Hepatocyte (in vitro differentiated cells): ENCODE measurements at regions not wholly inside any gene's neighbourhood (a gene's known extent, or its start where the extent isn't known, plus 50 kb on each side); places are given as distances from the start of the nearest gene placed in this dataset.

Source experiments
- DNase-seq: peaks from one replicate; pipeline ENCODE4 v3.0.0-alpha.2; 2016; ENCODE audit warnings: low spot score
- H2AFZ ChIP-seq: fragments of 200-600 bp; sonication (generic); 2 replicates; pipeline ENCODE4 v1.6.0; 2016; ENCODE audit warnings: antibody characterized with exemption, mild to moderate bottlenecking
- H3K27ac ChIP-seq: fragments of 200-600 bp; sonication (generic); 2 replicates; pipeline ENCODE4 v1.5.1; 2016; ENCODE audit warnings: mild to moderate bottlenecking
- H3K27me3 ChIP-seq: fragments of 200-600 bp; sonication (generic); 2 replicates; pipeline ENCODE4 v1.6.1; 2016
- H3K36me3 ChIP-seq: fragments of 200-600 bp; sonication (generic); replicated peaks from 2 replicates; pipeline ENCODE4 v1.5.1; 2016; ENCODE audit warnings: low read depth; ENCODE audit not compliant: insufficient read depth
- H3K4me1 ChIP-seq: fragments of 200-600 bp; sonication (generic); 2 replicates; pipeline ENCODE4 v1.5.1; 2016; ENCODE audit warnings: mild to moderate bottlenecking, moderate library complexity; ENCODE audit not compliant: insufficient read depth
- H3K4me2 ChIP-seq: fragments of 200-600 bp; sonication (generic); 2 replicates; pipeline ENCODE4 v1.6.0; 2016
- H3K4me3 ChIP-seq: fragments of 200-600 bp; sonication (generic); 2 replicates; pipeline ENCODE4 v1.5.1; 2016; ENCODE audit warnings: mild to moderate bottlenecking
- H3K79me2 ChIP-seq: fragments of 200-600 bp; sonication (generic); 2 replicates; pipeline ENCODE4 v1.6.0; 2017; ENCODE audit warnings: mild to moderate bottlenecking
- H3K9me2 ChIP-seq: fragments of 200-600 bp; sonication (generic); replicated peaks from 2 replicates; pipeline ENCODE4 v1.6.0; 2017; ENCODE audit warnings: mild to moderate bottlenecking; ENCODE audit not compliant: insufficient read depth
- H3K9me3 ChIP-seq: fragments of 200-600 bp; sonication (generic); 2 replicates; pipeline ENCODE4 v1.5.1; 2016; ENCODE audit warnings: low read depth, mild to moderate bottlenecking
- H4K20me1 ChIP-seq: fragments of 200-600 bp; sonication (generic); 2 replicates; pipeline ENCODE4 v1.6.0; 2016; ENCODE audit warnings: mild to moderate bottlenecking; ENCODE audit not compliant: insufficient read depth, poor library complexity, severe bottlenecking
- CTCF ChIP-seq: fragments of 200-600 bp; sonication (generic); IDR thresholded peaks from 2 replicates; pipeline ENCODE4 v1.5.1; 2016; ENCODE audit warnings: antibody characterized with exemption, mild to moderate bottlenecking; ENCODE audit not compliant: poor library complexity
- EZH2 ChIP-seq: fragments of 200-600 bp; sonication (generic); IDR thresholded peaks from 2 replicates; pipeline ENCODE4 v1.6.1; 2016; ENCODE audit warnings: antibody characterized with exemption, mild to moderate bottlenecking, borderline replicate concordance
- EZH2phosphoT487 ChIP-seq: fragments of 200-600 bp; sonication (generic); IDR thresholded peaks from one replicate; pipeline ENCODE4 v1.6.1; 2018; ENCODE audit warnings: antibody characterized with exemption, mild to moderate bottlenecking, low read depth, moderate library complexity; ENCODE audit not compliant: unreplicated experiment, severe bottlenecking
- WGBS: methylation state at CpG from one replicate; pipeline ENCODE4 v1.1.6; 2016; ENCODE audit warnings: low lambda C conversion rate; ENCODE audit errors: missing lambda C conversion rate; 5-methylcytosine and 5-hydroxymethylcytosine counted together

DNA sequence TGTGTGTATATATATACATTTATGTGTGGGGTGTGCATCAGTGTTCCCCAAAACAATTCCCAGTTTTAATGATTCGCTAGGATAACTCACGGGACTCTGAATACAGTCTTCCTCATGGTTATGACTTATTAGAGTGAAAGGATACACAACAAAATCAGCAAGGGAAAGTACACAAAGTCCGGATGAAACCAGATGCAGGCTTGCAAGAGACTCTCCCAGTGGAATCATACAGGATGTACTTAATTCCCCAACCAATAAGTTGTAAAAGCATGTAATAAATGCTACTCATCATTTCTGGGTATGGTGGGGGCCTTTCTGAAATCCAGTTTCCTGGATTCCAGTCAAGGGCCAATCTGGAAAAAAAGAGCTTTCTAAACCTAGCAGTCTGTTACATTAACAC, 654.1 kb upstream of the SYT4 start:
- peak overlapping the region; percentile 68 for H3K27ac ChIP-seq
- peaks cover 24% of the 10 kb centered on the region for H3K4me1 ChIP-seq
- TF ChIP-seq CTCF, result no peak
- no peak for TF ChIP-seq EZH2
- TF ChIP-seq EZH2phosphoT487, result no peak
- no peaks in the 10 kb centered on the region for H3K36me3 ChIP-seq
- WGBS, result 74% methylated on average over 3 of the region's 3 CpGs
- no peak for DNase-seq
- no peaks in the 10 kb centered on the region for H3K9me3 ChIP-seq
- peak overlapping the region; percentile 21 for H3K4me2 ChIP-seq
- no peak overlapping the region for H3K4me3 ChIP-seq
- no peak overlapping the region for H2AFZ ChIP-seq
- H4K20me1 ChIP-seq, result no peaks in the 10 kb centered on the region
- no peaks in the 10 kb centered on the region for H3K9me2 ChIP-seq
- no peaks in the 10 kb centered on the region for H3K27me3 ChIP-seq
- H3K79me2 ChIP-seq, result no peaks in the 10 kb centered on the region

DNA sequence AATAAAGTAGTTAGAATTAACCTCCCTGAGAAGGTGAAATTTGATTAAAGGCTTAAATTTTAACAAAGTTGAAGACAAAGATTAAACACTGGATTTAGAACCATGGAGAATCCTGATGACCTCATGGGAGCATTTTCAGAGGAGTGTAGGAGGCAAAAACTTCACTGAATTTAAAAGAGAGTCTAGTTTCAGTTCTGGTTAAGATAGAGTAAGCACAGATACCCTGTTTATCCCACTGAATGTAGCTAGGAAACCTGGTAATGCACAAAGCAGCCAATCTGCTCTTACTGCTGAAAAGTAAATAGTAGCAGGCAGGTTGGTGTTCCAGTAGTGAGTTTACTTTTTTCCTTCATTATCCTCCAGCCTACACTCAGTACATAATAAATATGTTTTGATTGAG, 654.9 kb upstream of the SYT4 start:
- Histone ChIP-seq H2AFZ (no peak overlapping the region), H3K9me3 (no peaks in the 10 kb centered on the region), H3K4me2 (peak overlapping the region; percentile 21), H3K4me1 (peaks cover 26% of the 10 kb centered on the region), H4K20me1 (no peaks in the 10 kb centered on the region), H3K4me3 (no peak overlapping the region), H3K79me2 (no peaks in the 10 kb centered on the region), H3K36me3 (no peaks in the 10 kb centered on the region), H3K9me2 (no peaks in the 10 kb centered on the region), H3K27me3 (no peaks in the 10 kb centered on the region), H3K27ac (peak overlapping the region; percentile 68)
- peak; percentile 32 for DNase-seq
- no peak for TF ChIP-seq CTCF
- no peak for TF ChIP-seq EZH2phosphoT487

DNA sequence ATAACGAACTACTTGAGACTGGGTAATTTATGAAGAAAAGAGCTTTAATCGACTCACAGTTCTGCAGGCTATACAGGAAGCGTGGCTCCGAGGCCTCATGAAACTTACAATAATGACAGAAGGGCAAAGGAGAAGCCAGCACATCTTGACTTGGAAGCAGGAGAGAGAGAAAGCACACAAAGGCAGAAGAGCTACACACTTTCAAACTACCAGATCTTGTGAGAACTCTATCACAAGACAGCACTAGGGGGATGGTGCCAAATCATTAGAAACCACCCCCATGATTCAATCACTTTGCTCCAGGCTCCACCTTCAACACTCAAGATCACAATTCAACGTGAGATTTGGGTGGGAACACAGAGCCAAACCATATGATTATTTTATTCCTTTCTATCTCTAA, 655.9 kb upstream of the SYT4 start:
- Histone ChIP-seq H3K9me3 (no peaks in the 10 kb centered on the region), H3K27ac (peak overlapping the region; percentile 68)

More for the DNA sequence above, 655.9 kb upstream of the SYT4 start:
- H3K4me3 ChIP-seq, result no peak overlapping the region
- no peaks in the 10 kb centered on the region for H3K27me3 ChIP-seq
- DNase-seq, result no peak
- WGBS, result 78% methylated on average over 5 of the region's 5 CpGs
- H3K9me2 ChIP-seq, result no peaks in the 10 kb centered on the region
- no peak overlapping the region for H2AFZ ChIP-seq
- no peaks in the 10 kb centered on the region for H3K36me3 ChIP-seq
- peaks cover 26% of the 10 kb centered on the region for H3K4me1 ChIP-seq
- no peak overlapping the region for H3K4me2 ChIP-seq
- TF ChIP-seq EZH2phosphoT487 (no peak), EZH2 (no peak), CTCF (no peak)
- no peaks in the 10 kb centered on the region for H4K20me1 ChIP-seq
- H3K79me2 ChIP-seq, result no peaks in the 10 kb centered on the region
